ENCODE measurements at regions not wholly inside any gene's neighbourhood (a gene's known extent, or its start where the extent isn't known, plus 50 kb on each side); places are given as distances from the start of the nearest gene placed in this dataset.

- TF ChIP-seq CTCF (IDR thresholded peaks at IDR 0.05; ENCODE audit: poor library complexity, severe bottlenecking) (no peak), SMC3 (conservative IDR thresholded peaks at IDR 0.05; ENCODE audit: poor library complexity) (no peak), EP300 (conservative IDR thresholded peaks at IDR 0.05; ENCODE audit: poor library complexity, severe bottlenecking) (no peak), REST (IDR thresholded peaks at IDR 0.05; ENCODE audit: borderline replicate concordance) (no peak)
Observed at GRCh38 chr6:165805067-165805555, 142.1 kb upstream of the PDE10A start.

Measured in neural cell (in vitro differentiated cells).